ENCODE measurements at regions not wholly inside any gene's neighbourhood (a gene's known extent, or its start where the extent isn't known, plus 50 kb on each side); places are given as distances from the start of the nearest gene placed in this dataset.

DNA sequence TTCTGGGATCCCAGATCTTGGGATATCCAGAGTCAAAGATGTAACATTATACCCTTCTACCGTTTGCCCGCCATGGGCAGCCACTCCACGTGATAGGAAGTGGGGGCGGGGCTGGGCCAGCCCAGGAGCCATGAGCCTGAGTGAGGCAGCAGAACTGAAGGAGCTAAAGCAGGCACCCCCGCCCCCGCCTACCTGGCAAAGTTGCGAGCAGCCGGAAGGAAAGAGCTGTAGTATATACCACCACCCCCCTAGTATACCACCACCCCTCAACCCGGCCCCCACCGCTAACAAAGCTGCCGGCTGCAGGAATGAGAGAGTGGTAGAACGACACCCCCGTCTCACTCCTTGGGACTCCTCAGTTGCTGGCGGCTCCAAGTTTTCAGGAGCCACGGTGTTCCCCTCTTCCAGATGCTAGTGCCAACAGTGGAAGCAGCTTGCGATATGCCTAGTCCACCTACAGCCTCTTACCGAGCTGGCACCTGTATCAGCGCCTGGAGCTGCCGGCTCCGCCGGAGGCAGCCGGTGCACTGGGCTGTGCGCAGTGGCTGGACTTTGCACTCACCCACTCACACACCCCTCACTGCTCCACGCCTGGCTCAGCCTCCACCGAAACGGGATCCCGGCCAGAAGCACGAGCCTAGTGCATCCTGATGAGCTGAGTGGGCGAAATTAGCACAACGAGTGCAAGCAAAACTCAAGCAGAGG is 230.7 kb upstream of the PRR20A start:
- H3K4me3 ChIP-seq (ENCODE audit: low read depth, low read length), result no peak overlapping the region
- TF ChIP-seq, protein P1, sequence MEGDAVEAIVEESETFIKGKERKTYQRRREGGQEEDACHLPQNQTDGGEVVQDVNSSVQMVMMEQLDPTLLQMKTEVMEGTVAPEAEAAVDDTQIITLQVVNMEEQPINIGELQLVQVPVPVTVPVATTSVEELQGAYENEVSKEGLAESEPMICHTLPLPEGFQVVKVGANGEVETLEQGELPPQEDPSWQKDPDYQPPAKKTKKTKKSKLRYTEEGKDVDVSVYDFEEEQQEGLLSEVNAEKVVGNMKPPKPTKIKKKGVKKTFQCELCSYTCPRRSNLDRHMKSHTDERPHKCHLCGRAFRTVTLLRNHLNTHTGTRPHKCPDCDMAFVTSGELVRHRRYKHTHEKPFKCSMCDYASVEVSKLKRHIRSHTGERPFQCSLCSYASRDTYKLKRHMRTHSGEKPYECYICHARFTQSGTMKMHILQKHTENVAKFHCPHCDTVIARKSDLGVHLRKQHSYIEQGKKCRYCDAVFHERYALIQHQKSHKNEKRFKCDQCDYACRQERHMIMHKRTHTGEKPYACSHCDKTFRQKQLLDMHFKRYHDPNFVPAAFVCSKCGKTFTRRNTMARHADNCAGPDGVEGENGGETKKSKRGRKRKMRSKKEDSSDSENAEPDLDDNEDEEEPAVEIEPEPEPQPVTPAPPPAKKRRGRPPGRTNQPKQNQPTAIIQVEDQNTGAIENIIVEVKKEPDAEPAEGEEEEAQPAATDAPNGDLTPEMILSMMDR (conservative IDR thresholded peaks at IDR 0.05; ENCODE audit: low read depth, low read length), result no peak
- DNase-seq (ENCODE audit: low read depth), result no peak

DNA sequence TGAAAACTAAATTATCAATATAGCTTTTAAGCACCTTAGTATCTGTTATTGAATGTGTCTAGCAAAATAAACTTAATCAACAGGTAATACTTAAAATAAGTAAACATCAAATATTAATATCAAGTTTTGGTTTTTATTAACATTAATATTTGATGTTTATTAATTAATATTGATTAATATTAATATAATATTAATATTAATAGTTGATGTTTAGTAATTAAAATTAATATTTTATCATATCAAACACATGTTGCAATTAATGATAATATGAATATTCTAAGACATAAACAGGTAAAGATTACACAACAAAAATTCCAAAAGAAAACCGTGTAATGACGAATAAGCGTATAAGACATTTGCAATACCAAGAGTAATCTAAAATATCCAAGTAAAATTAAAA is 222.8 kb upstream of the PRR20A start:
- TF ChIP-seq, protein P1 (conservative IDR thresholded peaks at IDR 0.05; ENCODE audit: low read depth, low read length), result no peak
- DNase-seq (ENCODE audit: low read depth), result no peak
- H3K4me3 ChIP-seq (ENCODE audit: low read depth, low read length), result no peak overlapping the region

DNA sequence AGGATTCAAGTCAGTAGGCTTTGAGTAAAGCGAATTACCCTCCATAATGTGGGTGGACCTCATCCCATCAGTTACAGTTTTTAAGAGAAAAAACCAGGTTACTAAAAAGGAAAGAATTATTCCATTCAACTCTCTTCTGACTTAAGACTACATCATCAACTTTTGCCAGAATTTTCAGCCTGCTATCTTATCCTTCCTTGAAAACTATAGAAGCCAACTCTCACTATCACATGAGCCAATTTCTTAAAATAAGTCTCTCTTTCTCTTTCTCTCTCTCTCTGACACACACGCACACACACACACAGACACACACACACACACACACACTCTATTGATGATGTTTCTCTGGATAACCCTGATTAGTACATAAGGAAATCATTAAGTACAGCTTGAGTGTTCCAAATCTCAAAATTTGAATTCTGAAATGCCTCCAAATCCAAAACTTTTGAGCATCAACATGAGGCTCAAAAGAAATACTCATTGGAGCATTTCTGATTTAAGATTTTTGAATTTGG is 217.0 kb upstream of the PRR20A start:
- TF ChIP-seq, protein P1 (conservative IDR thresholded peaks at IDR 0.05; ENCODE audit: low read depth, low read length), result no peak
- no peak for DNase-seq (ENCODE audit: low read depth)
- H3K4me3 ChIP-seq (ENCODE audit: low read depth, low read length), result no peak overlapping the region

DNA sequence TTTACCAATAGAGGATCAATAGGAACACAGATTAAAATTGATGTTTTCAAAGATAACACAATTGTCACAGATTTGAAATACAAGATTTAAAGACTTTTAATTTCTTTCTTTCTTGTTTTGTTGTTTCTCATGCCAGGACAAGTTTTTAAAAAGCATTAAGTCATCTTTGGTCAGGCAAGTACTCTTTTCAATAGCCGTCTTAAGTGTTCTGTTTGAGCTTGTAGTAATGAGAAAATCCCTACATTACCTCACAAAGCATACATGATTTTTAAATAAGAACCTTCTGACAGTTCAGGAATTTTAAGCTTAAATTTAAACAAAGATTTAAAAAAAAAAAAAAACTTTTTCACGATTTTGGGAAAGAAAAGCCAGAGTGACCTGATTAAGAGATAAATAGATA is 216.3 kb upstream of the PRR20A start:
- DNase-seq (ENCODE audit: low read depth), result no peak
- TF ChIP-seq, protein P1 (conservative IDR thresholded peaks at IDR 0.05; ENCODE audit: low read depth, low read length), result no peak
- H3K4me3 ChIP-seq (ENCODE audit: low read depth, low read length), result no peak overlapping the region

DNA sequence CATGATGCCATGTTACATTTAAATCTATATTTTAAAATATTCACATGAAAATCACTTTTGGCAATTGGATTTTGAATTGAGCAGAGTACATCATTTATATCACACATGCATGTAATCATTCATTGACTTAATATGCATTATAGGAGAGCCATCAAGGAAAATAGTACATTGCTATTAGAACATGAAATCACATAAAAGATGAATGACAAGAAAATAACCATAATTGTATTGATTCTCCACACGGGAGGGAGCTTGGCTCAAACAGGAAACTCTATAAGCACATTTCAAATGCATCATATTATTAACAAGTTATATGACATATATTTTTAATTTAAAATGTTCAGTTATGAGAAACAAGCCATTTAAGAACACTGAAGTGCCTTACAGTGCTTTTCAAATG is 208.6 kb upstream of the PRR20A start:
- DNase-seq (ENCODE audit: low read depth), result no peak
- TF ChIP-seq, protein P1 (conservative IDR thresholded peaks at IDR 0.05; ENCODE audit: low read depth, low read length), result no peak
- no peak overlapping the region for H3K4me3 ChIP-seq (ENCODE audit: low read depth, low read length)

DNA sequence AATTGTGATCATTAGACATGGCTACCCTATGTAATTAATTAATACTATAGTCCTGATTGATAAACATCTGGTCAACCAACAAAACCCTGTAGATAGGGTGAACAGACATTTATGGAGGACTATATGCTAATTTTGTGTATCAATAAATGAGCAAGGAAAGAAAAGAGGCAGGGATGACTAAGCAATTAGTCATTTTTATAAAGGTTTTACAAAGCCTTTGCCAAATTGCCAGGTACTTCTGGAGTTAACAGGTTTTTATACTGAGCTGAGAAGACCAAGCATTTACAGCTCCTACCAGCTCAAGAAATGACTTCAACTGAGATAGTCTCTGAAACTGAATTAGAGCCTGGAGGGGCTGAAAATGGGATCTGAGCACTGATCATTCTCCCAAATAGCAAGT is 186.8 kb upstream of the PRR20A start:
- TF ChIP-seq, protein P1 (conservative IDR thresholded peaks at IDR 0.05; ENCODE audit: low read depth, low read length), result no peak
- no peak for DNase-seq (ENCODE audit: low read depth)

DNA sequence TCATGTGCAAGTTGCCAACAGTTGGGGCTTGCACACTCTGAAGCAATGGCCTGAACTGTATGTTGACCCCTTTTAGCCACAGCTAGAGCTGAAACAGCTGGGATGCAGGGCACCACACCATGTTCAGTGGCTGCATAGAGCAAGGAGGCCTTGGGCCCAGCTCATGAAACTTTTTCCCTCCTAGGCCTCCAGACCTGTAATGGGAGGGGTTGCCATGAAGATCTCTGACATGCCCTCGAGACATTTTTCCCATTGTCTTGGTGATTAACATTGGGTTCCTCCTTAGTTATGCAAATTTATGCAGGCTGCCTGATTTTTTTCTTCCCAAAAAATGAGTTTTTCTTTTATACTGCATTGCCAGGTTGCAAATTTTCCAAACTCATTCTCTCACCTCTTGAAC is 165.1 kb upstream of the PRR20A start:
- TF ChIP-seq, protein P1 (conservative IDR thresholded peaks at IDR 0.05; ENCODE audit: low read depth, low read length), result no peak
- DNase-seq (ENCODE audit: low read depth), result no peak

More for the DNA sequence above, 186.8 kb upstream of the PRR20A start:
- H3K4me3 ChIP-seq (ENCODE audit: low read depth, low read length), result no peak overlapping the region

More for the DNA sequence above, 165.1 kb upstream of the PRR20A start:
- no peak overlapping the region for H3K4me3 ChIP-seq (ENCODE audit: low read depth, low read length)

Measured in epithelial cell of proximal tubule (primary cell).